IPS-15b (cell line): ENCODE measurements at regions not wholly inside any gene's neighbourhood (a gene's known extent, or its start where the extent isn't known, plus 50 kb on each side); places are given as distances from the start of the nearest gene placed in this dataset.
"Not testable (repeated sequence)": the region's sequence is repeated elsewhere in the genome, so short reads cannot be mapped to it uniquely, and the experiment has no call there.

Source experiments
- H3K27me3 ChIP-seq: one replicate; pipeline ENCODE4 v1.6.1; 2013; ENCODE audit warnings: low read length; ENCODE audit not compliant: control insufficient read depth, insufficient read depth
- H3K36me3 ChIP-seq: one replicate; pipeline ENCODE4 v1.6.1; 2013; ENCODE audit warnings: low read length; ENCODE audit not compliant: control insufficient read depth, insufficient read depth
- H3K4me1 ChIP-seq: one replicate; pipeline ENCODE4 v1.6.1; 2013; ENCODE audit warnings: mild to moderate bottlenecking, low read length; ENCODE audit not compliant: control insufficient read depth, insufficient read depth
- H3K4me3 ChIP-seq: one replicate; pipeline ENCODE4 v1.5.1; 2013; ENCODE audit warnings: low read depth, low read length
- H3K9ac ChIP-seq: one replicate; pipeline ENCODE4 v1.6.1; 2013; ENCODE audit warnings: low read depth, mild to moderate bottlenecking, low read length
- H3K9me3 ChIP-seq: one replicate; pipeline ENCODE4 v1.6.1; 2013; ENCODE audit warnings: mild to moderate bottlenecking, low read length; ENCODE audit not compliant: control insufficient read depth, insufficient read depth

DNA sequence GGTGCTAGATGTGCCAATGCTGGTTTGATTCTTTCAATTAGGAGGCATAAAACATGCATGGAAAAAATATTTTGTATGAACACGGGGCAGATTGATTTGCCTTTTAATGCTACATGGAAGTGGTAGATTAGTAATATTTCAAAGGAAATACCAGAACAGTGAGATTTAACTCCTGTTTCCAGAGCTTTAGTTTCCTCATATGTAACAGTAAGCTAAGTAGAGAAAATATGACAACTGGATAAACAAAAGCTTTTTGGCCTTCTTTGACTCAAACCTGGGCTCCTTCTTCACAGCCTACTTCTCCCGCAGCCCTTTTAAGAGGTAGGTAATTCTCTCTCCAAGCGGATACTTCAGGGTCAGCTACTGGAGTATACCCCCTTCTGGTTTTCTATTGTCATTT lies 254.2 kb upstream of the TRPC7 start:
- Histone ChIP-seq H3K4me3 (no peak overlapping the region), H3K9ac (no peak overlapping the region), H3K4me1 (no peaks in the 10 kb centered on the region), H3K36me3 (no peaks in the 10 kb centered on the region), H3K27me3 (no peaks in the 10 kb centered on the region), H3K9me3 (no peaks in the 10 kb centered on the region)

DNA sequence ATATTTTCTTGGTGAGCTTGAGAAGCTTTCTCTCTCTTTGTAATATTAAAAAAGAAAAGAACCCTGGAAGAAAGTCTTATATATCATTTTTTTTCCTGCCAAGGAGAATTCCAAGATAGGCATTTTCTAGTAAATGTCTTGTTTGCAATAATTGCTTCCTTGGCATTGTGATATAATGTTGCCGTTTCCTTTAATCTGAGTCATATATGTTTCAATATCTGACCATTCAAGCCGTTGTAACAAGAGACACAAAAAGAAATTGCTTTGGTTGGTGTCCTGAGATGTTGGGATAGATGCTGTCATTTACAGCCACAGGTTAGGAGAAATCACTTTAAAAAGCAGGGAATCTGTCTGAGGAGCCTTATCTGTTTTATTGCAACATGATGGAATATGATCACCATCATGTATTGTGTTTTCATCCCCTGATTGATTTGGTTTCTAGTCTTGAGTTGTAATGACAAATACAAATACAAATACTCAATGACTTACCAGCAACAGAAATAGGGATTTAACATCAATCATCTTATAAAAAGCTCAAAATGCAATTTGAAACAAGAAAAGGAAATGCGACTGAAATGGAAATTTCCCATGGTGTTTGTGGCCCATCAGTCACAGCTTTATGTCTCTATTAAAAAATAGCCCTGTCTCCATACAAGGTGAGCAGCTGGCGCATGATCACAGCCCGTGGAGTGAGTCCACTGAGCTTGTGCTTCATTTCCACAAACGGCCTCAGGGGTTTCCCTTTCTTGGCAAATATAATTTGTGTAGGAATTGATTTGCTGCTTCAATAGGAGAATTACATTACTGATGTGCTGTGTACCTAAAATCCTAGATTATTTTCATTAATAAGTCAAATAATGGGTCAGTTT lies 250.1 kb upstream of the TRPC7 start:
- H3K9me3 ChIP-seq: no peaks in the 10 kb centered on the region
- no peak overlapping the region for H3K4me3 ChIP-seq
- no peaks in the 10 kb centered on the region for H3K27me3 ChIP-seq
- H3K36me3 ChIP-seq: no peaks in the 10 kb centered on the region
- H3K4me1 ChIP-seq: no peaks in the 10 kb centered on the region
- no peak overlapping the region for H3K9ac ChIP-seq

DNA sequence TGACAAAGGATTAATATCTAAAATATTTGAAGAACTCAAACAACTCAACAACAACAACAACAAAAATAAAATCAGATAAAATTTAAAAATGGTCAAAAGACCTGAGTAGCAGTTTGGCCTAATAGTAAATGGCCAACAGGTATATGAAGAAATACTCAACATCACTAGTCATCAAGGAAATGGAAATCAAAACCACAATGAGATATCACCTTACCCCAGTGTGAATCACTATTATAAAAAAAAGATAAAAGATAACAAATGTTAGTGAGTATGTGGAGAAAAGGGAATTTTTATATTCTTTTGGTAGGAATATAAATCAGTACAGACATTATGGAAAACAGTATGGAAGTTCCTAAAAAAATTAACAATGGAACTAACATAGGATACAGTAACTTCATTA lies 247.9 kb upstream of the TRPC7 start:
- no peaks in the 10 kb centered on the region for H3K4me1 ChIP-seq
- H3K36me3 ChIP-seq: no peaks in the 10 kb centered on the region
- no peak overlapping the region for H3K4me3 ChIP-seq
- H3K9me3 ChIP-seq: no peaks in the 10 kb centered on the region
- H3K9ac ChIP-seq: no peak overlapping the region
- H3K27me3 ChIP-seq: no peaks in the 10 kb centered on the region

DNA sequence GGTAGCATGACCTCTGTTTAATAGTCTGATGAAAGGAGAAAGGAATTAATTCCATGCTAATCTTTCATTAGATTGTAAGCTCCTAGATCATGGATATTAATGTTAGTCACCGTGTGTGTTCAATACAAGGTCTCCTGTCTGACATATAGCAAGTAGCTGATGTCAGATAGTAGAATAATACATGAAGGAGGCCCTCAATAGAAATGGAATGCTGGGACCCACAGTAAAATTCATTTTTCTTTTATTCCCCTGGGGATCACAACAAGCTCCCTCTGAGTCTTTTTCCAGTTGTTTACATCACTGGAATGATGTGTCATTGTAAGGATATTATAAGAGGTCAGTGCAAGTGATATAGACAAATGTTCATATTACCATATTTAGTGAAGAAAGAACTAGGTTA lies 240.3 kb upstream of the TRPC7 start:
- peaks cover 13% of the 10 kb centered on the region for H3K9me3 ChIP-seq
- H3K4me3 ChIP-seq: no peak overlapping the region
- H3K36me3 ChIP-seq: no peaks in the 10 kb centered on the region
- H3K27me3 ChIP-seq: no peaks in the 10 kb centered on the region
- H3K9ac ChIP-seq: no peak overlapping the region
- no peaks in the 10 kb centered on the region for H3K4me1 ChIP-seq

DNA sequence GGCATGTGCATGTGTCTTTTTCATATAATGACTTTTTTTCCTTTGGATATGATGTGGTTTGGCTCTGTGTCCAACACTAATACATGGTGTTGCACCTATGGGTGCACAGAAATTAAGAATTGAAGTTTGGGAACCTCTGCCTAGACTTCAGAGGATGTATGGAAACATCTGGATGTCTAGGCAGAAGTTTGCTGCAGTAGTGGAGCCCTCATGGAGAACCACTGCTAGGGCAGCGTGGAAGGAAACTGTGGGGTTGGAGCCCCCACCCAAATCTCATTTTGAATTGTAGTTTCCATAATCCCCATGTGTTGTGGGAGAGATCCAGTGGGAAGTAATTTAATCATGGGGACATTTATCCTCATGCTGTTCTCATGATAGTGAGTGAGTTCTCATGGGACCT lies 235.0 kb upstream of the TRPC7 start:
- H3K4me1 ChIP-seq: no peaks in the 10 kb centered on the region
- H3K9ac ChIP-seq: no peak overlapping the region
- no peak overlapping the region for H3K4me3 ChIP-seq
- H3K27me3 ChIP-seq: no peaks in the 10 kb centered on the region
- peaks cover 22% of the 10 kb centered on the region for H3K9me3 ChIP-seq
- H3K36me3 ChIP-seq: no peaks in the 10 kb centered on the region

DNA sequence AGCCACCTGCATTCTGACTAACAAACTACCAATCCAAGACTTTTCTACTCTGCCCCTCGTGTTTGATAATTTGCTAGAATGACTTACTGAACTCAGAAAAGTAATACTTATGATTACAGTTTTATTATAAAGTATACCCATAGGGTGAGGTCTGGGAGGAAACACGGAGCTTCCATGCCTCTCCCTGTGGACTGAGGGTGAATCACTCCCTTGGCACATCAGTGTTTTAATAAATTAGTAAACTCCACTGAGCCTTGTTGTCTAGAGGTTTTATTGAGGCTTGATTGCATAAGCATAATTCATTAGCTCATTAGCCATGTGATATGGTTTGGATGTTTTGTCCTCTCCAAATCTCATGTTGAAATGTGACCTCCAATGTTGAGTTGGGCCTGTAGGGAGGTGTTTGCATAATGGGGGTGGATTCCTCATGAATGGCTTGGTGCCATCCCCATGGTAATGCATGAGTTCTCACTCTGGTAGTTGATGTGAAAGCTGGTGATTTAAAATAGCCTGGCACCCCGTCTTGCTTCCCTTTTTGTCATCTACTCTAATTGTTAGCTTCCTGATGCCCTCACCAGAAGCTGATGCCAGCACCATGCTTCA lies 233.6 kb upstream of the TRPC7 start:
- Histone ChIP-seq H3K4me1 (peaks cover 2% of the 10 kb centered on the region), H3K36me3 (no peaks in the 10 kb centered on the region), H3K27me3 (no peaks in the 10 kb centered on the region), H3K9ac (no peak overlapping the region), H3K4me3 (no peak overlapping the region), H3K9me3 (peaks cover 22% of the 10 kb centered on the region)

- no peaks in the 10 kb centered on the region for H3K36me3 ChIP-seq
- H3K4me3 ChIP-seq: no peak overlapping the region
- H3K9ac ChIP-seq: no peak overlapping the region
- H3K4me1 ChIP-seq: peaks cover 2% of the 10 kb centered on the region
- H3K27me3 ChIP-seq: no peaks in the 10 kb centered on the region
- H3K9me3 ChIP-seq: no peaks in the 10 kb centered on the region
Measured at GRCh38 chr5:136594416-136594815, 229.1 kb upstream of the TRPC7 start.

- no peaks in the 10 kb centered on the region for H3K36me3 ChIP-seq
Measured at GRCh38 chr5:136590581-136590980, 225.2 kb upstream of the TRPC7 start.

GRCh38 chr5:136586196-136586595 lies 220.9 kb upstream of the TRPC7 start:
- Histone ChIP-seq H3K9me3 (no peaks in the 10 kb centered on the region), H3K4me3 (no peak overlapping the region), H3K4me1 (peaks cover 4% of the 10 kb centered on the region), H3K9ac (no peak overlapping the region), H3K36me3 (no peaks in the 10 kb centered on the region), H3K27me3 (no peaks in the 10 kb centered on the region)

More at GRCh38 chr5:136590581-136590980, 225.2 kb upstream of the TRPC7 start:
- Histone ChIP-seq H3K4me1 (peaks cover 6% of the 10 kb centered on the region), H3K9me3 (no peaks in the 10 kb centered on the region), H3K4me3 (no peak overlapping the region), H3K27me3 (no peaks in the 10 kb centered on the region), H3K9ac (no peak overlapping the region)

DNA sequence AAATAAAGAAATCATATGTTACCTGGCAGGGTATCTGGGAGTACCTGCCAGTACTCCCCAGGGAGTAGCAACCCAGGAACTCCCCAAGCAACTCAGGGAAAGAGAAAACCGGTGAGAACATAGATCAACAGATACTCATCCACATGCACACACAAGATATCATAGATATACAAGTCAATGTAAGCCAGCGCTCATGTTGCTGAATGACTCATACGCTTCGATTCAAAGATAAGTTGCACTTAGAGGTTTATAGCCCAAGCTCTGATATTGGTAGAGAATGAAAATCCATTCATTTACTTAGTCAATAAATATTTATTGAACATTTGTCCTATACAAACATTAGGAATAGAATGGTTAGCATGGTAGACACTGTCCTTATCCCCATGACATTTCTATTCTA lies 219.1 kb upstream of the TRPC7 start:
- Histone ChIP-seq H3K9me3 (no peaks in the 10 kb centered on the region), H3K4me3 (no peak overlapping the region), H3K36me3 (no peaks in the 10 kb centered on the region)

DNA sequence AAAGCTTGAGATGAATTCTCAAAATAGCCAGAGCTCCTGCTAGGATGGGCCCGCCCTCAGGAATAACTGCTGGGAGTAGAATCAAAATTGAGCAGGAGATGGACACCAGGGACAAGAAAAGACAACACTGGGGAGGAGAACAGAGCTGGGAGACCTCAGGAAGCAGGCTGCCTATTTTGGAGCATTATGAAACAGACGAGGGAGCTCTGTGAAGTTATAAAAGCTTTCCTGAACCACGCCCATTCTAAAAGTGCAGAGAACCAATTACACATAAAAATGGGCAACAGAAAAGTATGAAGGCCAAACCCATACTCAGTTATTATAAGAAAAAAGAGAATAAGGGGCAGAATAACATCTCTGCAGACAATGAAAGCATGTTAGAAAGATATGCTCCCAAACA lies 213.9 kb upstream of the TRPC7 start:
- Histone ChIP-seq H3K4me1 (peaks cover 9% of the 10 kb centered on the region), H3K9me3 (no peaks in the 10 kb centered on the region), H3K27me3 (no peaks in the 10 kb centered on the region), H3K4me3 (no peak overlapping the region), H3K36me3 (no peaks in the 10 kb centered on the region), H3K9ac (no peak overlapping the region)

More for the DNA sequence above, 219.1 kb upstream of the TRPC7 start:
- Histone ChIP-seq H3K9ac (no peak overlapping the region), H3K27me3 (no peaks in the 10 kb centered on the region), H3K4me1 (peaks cover 4% of the 10 kb centered on the region)

DNA sequence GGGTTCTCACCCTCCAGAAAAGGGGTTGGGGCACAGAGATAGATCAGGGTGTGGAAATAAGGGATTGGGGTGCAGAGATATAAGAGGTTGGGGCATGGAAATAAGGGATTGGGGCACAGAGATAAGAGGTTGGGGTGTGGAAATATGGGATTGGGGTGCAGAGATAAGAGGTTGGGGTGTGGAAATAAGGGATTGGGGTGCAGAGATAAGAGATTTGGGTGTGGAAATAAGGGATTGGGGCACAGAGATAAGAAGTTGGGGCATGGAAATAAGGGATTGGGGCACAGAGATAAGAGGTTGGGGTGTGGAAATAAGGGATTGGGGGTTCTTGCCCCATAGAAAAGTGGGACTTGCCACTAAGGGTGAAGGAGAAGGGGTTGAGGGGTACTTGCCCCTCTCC lies 204.5 kb upstream of the TRPC7 start:
- H3K4me3 ChIP-seq, H3K27me3 ChIP-seq, H3K36me3 ChIP-seq, H3K9ac ChIP-seq, H3K4me1 ChIP-seq, H3K9me3 ChIP-seq: not testable (repeated sequence)
